ENCODE measurements at regions not wholly inside any gene's neighbourhood (a gene's known extent, or its start where the extent isn't known, plus 50 kb on each side); places are given as distances from the start of the nearest gene placed in this dataset.
"Not testable (repeated sequence)": the region's sequence is repeated elsewhere in the genome, so short reads cannot be mapped to it uniquely, and the experiment has no call there.

DNA sequence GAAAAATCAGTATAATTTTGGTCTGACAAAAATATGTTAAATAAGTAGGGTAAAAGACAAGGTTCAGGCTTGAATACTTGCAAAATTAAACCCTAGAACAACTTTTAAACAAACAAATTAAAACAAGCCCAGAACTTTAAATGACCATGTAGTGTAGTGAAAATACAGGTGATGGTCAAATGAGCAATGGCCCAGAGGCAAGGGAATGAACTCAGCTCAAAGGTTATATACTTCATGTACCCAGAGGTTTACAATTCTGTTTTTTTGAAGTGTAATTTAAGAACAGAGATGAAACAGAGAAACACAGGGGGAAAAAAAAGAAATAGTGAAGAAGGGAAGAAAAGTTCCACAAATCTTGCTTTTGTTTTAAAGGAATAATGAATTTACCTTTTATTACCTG lies 949.2 kb downstream of the TRHDE start:
- DNase-seq = no peak
- Histone ChIP-seq H3K4me1 (no peaks in the 10 kb centered on the region), H3K36me3 (no peaks in the 10 kb centered on the region), H3K9me3 (no peaks in the 10 kb centered on the region), H3K27me3 (no peaks in the 10 kb centered on the region), H3K4me3 (no peak overlapping the region), H3K27ac (no peak overlapping the region)
- intact Hi-C loops (cut with DNase I) = no loop called here
- TF ChIP-seq, protein P1, sequence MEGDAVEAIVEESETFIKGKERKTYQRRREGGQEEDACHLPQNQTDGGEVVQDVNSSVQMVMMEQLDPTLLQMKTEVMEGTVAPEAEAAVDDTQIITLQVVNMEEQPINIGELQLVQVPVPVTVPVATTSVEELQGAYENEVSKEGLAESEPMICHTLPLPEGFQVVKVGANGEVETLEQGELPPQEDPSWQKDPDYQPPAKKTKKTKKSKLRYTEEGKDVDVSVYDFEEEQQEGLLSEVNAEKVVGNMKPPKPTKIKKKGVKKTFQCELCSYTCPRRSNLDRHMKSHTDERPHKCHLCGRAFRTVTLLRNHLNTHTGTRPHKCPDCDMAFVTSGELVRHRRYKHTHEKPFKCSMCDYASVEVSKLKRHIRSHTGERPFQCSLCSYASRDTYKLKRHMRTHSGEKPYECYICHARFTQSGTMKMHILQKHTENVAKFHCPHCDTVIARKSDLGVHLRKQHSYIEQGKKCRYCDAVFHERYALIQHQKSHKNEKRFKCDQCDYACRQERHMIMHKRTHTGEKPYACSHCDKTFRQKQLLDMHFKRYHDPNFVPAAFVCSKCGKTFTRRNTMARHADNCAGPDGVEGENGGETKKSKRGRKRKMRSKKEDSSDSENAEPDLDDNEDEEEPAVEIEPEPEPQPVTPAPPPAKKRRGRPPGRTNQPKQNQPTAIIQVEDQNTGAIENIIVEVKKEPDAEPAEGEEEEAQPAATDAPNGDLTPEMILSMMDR (IDR thresholded peaks at IDR 0.05) = no peak
- TF ChIP-seq EP300 (IDR thresholded peaks at IDR 0.05) (no peak), POLR2AphosphoS5 (IDR thresholded peaks at IDR 0.05) (no peak), POLR2A (IDR thresholded peaks at IDR 0.05) (no peak)

DNA sequence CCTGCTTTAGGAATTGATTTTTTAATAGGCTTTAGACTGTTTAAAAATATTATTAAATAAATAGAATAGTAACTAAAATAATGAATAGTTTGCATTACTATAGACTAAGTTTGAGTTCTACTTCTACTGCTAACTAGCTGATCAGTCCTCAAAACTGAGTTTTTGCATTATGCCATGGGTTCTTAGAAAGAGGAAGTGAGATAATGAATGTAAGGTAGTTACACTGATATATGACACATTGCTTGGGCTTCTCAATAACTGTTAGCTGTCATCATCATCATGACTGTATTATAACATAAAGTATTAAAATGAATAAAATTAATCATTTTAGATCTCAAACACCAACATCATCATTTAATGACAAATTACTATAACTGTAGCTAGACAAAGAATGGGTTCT lies 949.7 kb downstream of the TRHDE start:
- no peaks in the 10 kb centered on the region for H3K27me3 ChIP-seq
- no peaks in the 10 kb centered on the region for H3K4me1 ChIP-seq
- H3K9me3 ChIP-seq = no peaks in the 10 kb centered on the region
- no peak for DNase-seq
- no peak overlapping the region for H3K4me3 ChIP-seq
- intact Hi-C loops (cut with DNase I) = no loop called here
- TF ChIP-seq POLR2AphosphoS5 (IDR thresholded peaks at IDR 0.05) = no peak
- no peak overlapping the region for H3K27ac ChIP-seq
- no peaks in the 10 kb centered on the region for H3K36me3 ChIP-seq

DNA sequence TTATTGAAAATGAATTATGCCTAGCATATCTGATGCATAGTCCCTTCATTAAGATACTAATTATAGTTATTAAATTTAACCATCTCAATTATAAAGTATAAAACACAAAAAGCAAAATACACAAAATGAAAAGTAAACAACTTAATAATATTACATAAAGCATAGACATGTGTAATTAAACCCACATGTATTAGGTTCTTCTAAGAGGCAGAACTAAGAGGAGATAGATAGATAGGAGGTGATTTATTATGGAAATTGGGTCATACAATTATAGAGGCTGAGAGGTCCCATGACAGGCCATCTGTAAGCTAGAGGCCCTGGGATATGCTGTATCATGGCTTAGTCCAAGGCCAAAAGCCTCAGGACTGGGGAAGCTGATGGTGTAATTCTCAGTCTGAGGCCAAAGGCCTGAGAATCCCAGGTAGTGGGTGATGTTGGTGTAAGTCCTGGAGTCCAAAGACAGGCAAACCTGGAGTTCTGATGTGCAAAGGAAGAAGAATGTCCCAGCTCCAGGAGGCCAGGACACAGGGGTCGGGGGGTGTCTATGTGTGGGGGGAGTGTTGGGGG lies 953.3 kb downstream of the TRHDE start:
- Histone ChIP-seq H3K4me1 (no peaks in the 10 kb centered on the region), H3K27ac (no peak overlapping the region), H3K4me3 (no peak overlapping the region), H3K9me3 (no peaks in the 10 kb centered on the region), H3K36me3 (no peaks in the 10 kb centered on the region), H3K27me3 (no peaks in the 10 kb centered on the region)
- no peak for DNase-seq
- 7 to 19% methylated on average over 1 of the region's 1 CpG for WGBS, 2 donors
- intact Hi-C loops (cut with DNase I) = no loop called here
- no peak for TF ChIP-seq POLR2AphosphoS5 (IDR thresholded peaks at IDR 0.05)
- no peak for TF ChIP-seq POLR2A (IDR thresholded peaks at IDR 0.05)
- TF ChIP-seq, protein P1 (IDR thresholded peaks at IDR 0.05) = no peak
- TF ChIP-seq EP300 (IDR thresholded peaks at IDR 0.05) = no peak

DNA sequence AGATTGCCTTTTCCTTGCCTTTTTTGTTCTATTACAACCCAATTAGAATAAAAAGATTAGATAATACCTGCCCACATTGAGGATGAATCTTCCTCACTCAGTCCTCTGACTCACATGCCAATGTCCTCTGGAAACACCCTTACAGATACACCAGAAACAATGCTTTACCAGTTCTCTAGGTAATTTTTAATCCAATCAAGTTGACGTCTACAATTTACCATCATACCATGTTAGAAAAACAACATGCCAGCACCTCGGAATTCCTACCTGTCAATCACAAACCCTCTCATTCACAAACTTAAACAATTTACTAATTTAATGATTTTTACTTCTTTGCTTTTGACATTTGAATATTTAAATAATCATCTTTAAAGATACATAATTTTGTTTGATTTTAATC lies 953.8 kb downstream of the TRHDE start:
- Histone ChIP-seq H3K36me3 (no peaks in the 10 kb centered on the region), H3K4me1 (no peaks in the 10 kb centered on the region), H3K27me3 (no peaks in the 10 kb centered on the region), H3K4me3 (no peak overlapping the region), H3K9me3 (no peaks in the 10 kb centered on the region), H3K27ac (no peak overlapping the region)
- TF ChIP-seq EP300 (IDR thresholded peaks at IDR 0.05) (no peak), POLR2AphosphoS5 (IDR thresholded peaks at IDR 0.05) (no peak), POLR2A (IDR thresholded peaks at IDR 0.05) (no peak)
- TF ChIP-seq, protein P1 (IDR thresholded peaks at IDR 0.05) = no peak
- no peak for DNase-seq
- WGBS, 2 donors = 23 to 68% methylated on average over 2 of the region's 2 CpGs
- intact Hi-C loops (cut with DNase I) = no loop called here

DNA sequence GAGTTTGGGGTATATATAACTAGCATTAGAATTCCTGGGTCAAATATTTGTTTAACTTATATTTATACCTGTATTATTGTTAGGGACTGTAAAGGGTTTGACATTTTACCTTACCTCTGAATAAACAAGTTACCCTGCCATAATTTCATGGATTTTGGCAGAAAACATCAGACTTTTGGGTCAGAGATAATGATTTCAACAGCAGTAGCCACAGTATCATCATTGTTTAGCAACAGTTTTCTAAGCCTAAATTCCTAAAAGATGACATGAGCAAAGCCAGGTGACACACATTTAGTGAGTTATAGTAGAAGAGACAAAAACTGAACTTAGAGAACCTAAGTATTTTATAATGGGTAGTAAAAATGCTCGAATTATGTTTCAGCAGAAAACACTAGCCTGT lies 954.4 kb downstream of the TRHDE start:
- Histone ChIP-seq H3K9me3 (no peaks in the 10 kb centered on the region), H3K27ac (no peak overlapping the region), H3K27me3 (no peaks in the 10 kb centered on the region), H3K36me3 (no peaks in the 10 kb centered on the region), H3K4me1 (no peaks in the 10 kb centered on the region), H3K4me3 (no peak overlapping the region)
- DNase-seq = no peak
- TF ChIP-seq EP300 (IDR thresholded peaks at IDR 0.05) (no peak), POLR2A (IDR thresholded peaks at IDR 0.05) (no peak), POLR2AphosphoS5 (IDR thresholded peaks at IDR 0.05) (no peak)
- TF ChIP-seq, protein P1 (IDR thresholded peaks at IDR 0.05) = no peak
- intact Hi-C loops (cut with DNase I) = no loop called here
- 54 to 74% methylated on average over 1 of the region's 1 CpG for WGBS, 2 donors

DNA sequence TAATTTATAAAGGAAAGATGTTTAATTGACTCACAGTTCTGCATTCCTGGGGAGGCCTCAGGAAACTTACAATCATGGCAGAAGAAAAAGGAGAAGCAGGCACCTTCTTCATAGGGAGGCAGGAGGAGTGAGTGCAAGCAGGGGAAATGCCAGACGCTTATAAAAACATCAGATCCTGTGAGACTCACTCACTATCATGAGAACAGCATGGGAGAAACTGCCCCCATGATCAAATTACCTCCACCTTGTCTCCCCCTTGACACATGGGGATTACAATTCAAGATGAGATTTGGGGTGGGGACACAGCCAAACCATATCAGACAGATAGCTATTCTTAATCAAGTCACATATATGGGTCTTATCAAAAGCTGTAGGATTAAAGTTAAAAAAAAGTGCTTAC lies 956.7 kb downstream of the TRHDE start:
- intact Hi-C loops (cut with DNase I); H3K27me3 ChIP-seq; H3K36me3 ChIP-seq; H3K27ac ChIP-seq; DNase-seq; H3K9me3 ChIP-seq; H3K4me1 ChIP-seq; H3K4me3 ChIP-seq: not testable (repeated sequence)
- 47 to 55% methylated on average over 1 of the region's 1 CpG for WGBS, 2 donors
